HepG2 (cell line): ENCODE measurements at regions not wholly inside any gene's neighbourhood (a gene's known extent, or its start where the extent isn't known, plus 50 kb on each side); places are given as distances from the start of the nearest gene placed in this dataset.

Experiments
- CAMTA2 ChIP-seq: sonication (generic); formaldehyde crosslinking; IDR thresholded peaks from 2 replicates; pipeline ENCODE4 v1.4.0; 2020; ENCODE audit warnings: mild to moderate bottlenecking, missing genetic modification reagents, borderline replicate concordance
- CTCF ChIP-seq: sonication (generic); formaldehyde crosslinking; IDR thresholded peaks from 2 replicates; pipeline ENCODE4 v1.5.0; 2020; ENCODE audit warnings: mild to moderate bottlenecking, missing genetic modification reagents, moderate library complexity
- EP300 ChIP-seq, 3 experiments: sonication (generic) in 1 of 3; formaldehyde crosslinking in 1 of 3; IDR thresholded peaks; 2 replicates each; pipeline versions ENCODE4 v1.5.1 to v1.6.1; 2011 to 2020; ENCODE audit warnings: low read depth in 2 of 3, low read length in 2 of 3, borderline replicate concordance in 1 of 3, improper control_type of control experiment in 1 of 3, mild to moderate bottlenecking in 1 of 3, missing genetic modification reagents in 1 of 3, moderate library complexity in 1 of 3
- FOXJ3 ChIP-seq: sonication (generic); formaldehyde crosslinking; IDR thresholded peaks from 2 replicates; pipeline ENCODE4 v1.4.0; 2020; ENCODE audit warnings: missing genetic modification reagents, mild to moderate bottlenecking, borderline replicate concordance
- MED1 ChIP-seq: sonication (generic); formaldehyde crosslinking; IDR thresholded peaks from 2 replicates; pipeline ENCODE4 v1.4.0; 2020; ENCODE audit warnings: missing genetic modification reagents
- PATZ1 ChIP-seq: sonication (generic); formaldehyde crosslinking; IDR thresholded peaks from 2 replicates; pipeline ENCODE4 v1.4.0; 2020; ENCODE audit warnings: missing genetic modification reagents
- POLR2AphosphoS5 ChIP-seq: IDR thresholded peaks from 2 replicates; pipeline ENCODE4 v1.6.1; 2012; ENCODE audit warnings: low read depth, low read length
- TEAD2 ChIP-seq: sonication (generic); formaldehyde crosslinking; IDR thresholded peaks from 2 replicates; pipeline ENCODE4 v1.9.0; 2021; ENCODE audit warnings: missing genetic modification reagents
- ZNF556 ChIP-seq: sonication (generic); formaldehyde crosslinking; IDR thresholded peaks from 2 replicates; pipeline ENCODE4 v1.4.0; 2020; ENCODE audit warnings: mild to moderate bottlenecking, missing genetic modification reagents, borderline replicate concordance
- ZNF747 ChIP-seq: sonication (generic); formaldehyde crosslinking; IDR thresholded peaks from 2 replicates; pipeline ENCODE4 v1.8.1; 2023; ENCODE audit warnings: missing genetic modification reagents, mild to moderate bottlenecking, borderline replicate concordance
- ZSCAN29 ChIP-seq: sonication (generic); formaldehyde crosslinking; conservative IDR thresholded peaks from 2 replicates; pipeline ENCODE4 v1.4.0; 2020; ENCODE audit warnings: mild to moderate bottlenecking, missing genetic modification reagents
- TF ChIP-seq, protein P1 (sequence below): fragments of 450-650 bp; IDR thresholded peaks from 2 replicates; pipeline ENCODE4 v1.6.1; 2017; ENCODE audit warnings: mild to moderate bottlenecking
- TF ChIP-seq, protein P2 (sequence below): sonication (generic); formaldehyde crosslinking; IDR thresholded peaks from 2 replicates; pipeline ENCODE4 v1.4.0; 2020; ENCODE audit warnings: missing genetic modification reagents

GRCh38 chr3:107897471-107898061 is 193.3 kb downstream of the CD47 start:
- TF ChIP-seq, protein P1, sequence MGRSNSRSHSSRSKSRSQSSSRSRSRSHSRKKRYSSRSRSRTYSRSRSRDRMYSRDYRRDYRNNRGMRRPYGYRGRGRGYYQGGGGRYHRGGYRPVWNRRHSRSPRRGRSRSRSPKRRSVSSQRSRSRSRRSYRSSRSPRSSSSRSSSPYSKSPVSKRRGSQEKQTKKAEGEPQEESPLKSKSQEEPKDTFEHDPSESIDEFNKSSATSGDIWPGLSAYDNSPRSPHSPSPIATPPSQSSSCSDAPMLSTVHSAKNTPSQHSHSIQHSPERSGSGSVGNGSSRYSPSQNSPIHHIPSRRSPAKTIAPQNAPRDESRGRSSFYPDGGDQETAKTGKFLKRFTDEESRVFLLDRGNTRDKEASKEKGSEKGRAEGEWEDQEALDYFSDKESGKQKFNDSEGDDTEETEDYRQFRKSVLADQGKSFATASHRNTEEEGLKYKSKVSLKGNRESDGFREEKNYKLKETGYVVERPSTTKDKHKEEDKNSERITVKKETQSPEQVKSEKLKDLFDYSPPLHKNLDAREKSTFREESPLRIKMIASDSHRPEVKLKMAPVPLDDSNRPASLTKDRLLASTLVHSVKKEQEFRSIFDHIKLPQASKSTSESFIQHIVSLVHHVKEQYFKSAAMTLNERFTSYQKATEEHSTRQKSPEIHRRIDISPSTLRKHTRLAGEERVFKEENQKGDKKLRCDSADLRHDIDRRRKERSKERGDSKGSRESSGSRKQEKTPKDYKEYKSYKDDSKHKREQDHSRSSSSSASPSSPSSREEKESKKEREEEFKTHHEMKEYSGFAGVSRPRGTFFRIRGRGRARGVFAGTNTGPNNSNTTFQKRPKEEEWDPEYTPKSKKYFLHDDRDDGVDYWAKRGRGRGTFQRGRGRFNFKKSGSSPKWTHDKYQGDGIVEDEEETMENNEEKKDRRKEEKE, result no peak
- TF ChIP-seq CAMTA2 (no peak), PATZ1 (CRISPR knock-in tag) (no peak), POLR2AphosphoS5 (no peak), FOXJ3 (CRISPR knock-in tag) (no peak), ZNF747 (CRISPR knock-in tag) (no peak), CTCF (no peak), ZSCAN29 (no peak), ZNF556 (no peak), EP300 (IDR thresholded peaks at IDR 0.05; ENCODE audit: low read depth in 2 of 2, low read length in 2 of 2) (no peak), EP300 (CRISPR knock-in tag; IDR thresholded peaks at IDR 0.05; ENCODE audit: borderline replicate concordance) (no peak), TEAD2 (CRISPR knock-in tag) (no peak), MED1 (CRISPR knock-in tag) (no peak)
- TF ChIP-seq, protein P2, sequence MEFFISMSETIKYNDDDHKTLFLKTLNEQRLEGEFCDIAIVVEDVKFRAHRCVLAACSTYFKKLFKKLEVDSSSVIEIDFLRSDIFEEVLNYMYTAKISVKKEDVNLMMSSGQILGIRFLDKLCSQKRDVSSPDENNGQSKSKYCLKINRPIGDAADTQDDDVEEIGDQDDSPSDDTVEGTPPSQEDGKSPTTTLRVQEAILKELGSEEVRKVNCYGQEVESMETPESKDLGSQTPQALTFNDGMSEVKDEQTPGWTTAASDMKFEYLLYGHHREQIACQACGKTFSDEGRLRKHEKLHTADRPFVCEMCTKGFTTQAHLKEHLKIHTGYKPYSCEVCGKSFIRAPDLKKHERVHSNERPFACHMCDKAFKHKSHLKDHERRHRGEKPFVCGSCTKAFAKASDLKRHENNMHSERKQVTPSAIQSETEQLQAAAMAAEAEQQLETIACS (CRISPR knock-in tag), result no peak
